ENCODE measurements at regions not wholly inside any gene's neighbourhood (a gene's known extent, or its start where the extent isn't known, plus 50 kb on each side); places are given as distances from the start of the nearest gene placed in this dataset.
A peak's percentile ranks its signal among the peaks of the same experiment; 100 is the strongest.
"Not testable (repeated sequence)": the region's sequence is repeated elsewhere in the genome, so short reads cannot be mapped to it uniquely, and the experiment has no call there.

GRCh38 chr5:68680366-68680765 is 413.4 kb upstream of the SLC30A5 start:
- DNase-seq, result no peak

- DNase-seq, result no peak
Measured at GRCh38 chr5:68681929-68682328, 411.9 kb upstream of the SLC30A5 start.

- DNase-seq, result no peak
Measured at GRCh38 chr5:68682400-68683160, 411.2 kb upstream of the SLC30A5 start.

GRCh38 chr5:68683632-68684036 is 410.2 kb upstream of the SLC30A5 start:
- no peak for DNase-seq

- DNase-seq, result no peak
Measured at GRCh38 chr5:68685863-68686262, 408.0 kb upstream of the SLC30A5 start.

- no peak for DNase-seq
Measured at GRCh38 chr5:68688547-68688946, 405.3 kb upstream of the SLC30A5 start.

- no peak for DNase-seq
Measured at GRCh38 chr5:68689010-68689409, 404.8 kb upstream of the SLC30A5 start.

GRCh38 chr5:68691874-68692273 is 401.9 kb upstream of the SLC30A5 start:
- not testable (repeated sequence) for DNase-seq

- DNase-seq, result no peak
Measured at GRCh38 chr5:68698025-68698940, 395.5 kb upstream of the SLC30A5 start.

GRCh38 chr5:68699966-68700365 is 393.8 kb upstream of the SLC30A5 start:
- DNase-seq, result no peak

GRCh38 chr5:68707575-68707974 is 386.2 kb upstream of the SLC30A5 start:
- no peak for DNase-seq

GRCh38 chr5:68708156-68708841 is 385.5 kb upstream of the SLC30A5 start:
- no peak for DNase-seq

GRCh38 chr5:68708842-68709170 is 385.0 kb upstream of the SLC30A5 start:
- DNase-seq, result no peak

- no peak for DNase-seq
Measured at GRCh38 chr5:68709239-68709638, 384.6 kb upstream of the SLC30A5 start.

- DNase-seq, result no peak
Measured at GRCh38 chr5:68710514-68710913, 383.3 kb upstream of the SLC30A5 start.

- DNase-seq, result peak; percentile 58
Measured at GRCh38 chr5:68711293-68712200, 382.3 kb upstream of the SLC30A5 start.

- no peak for DNase-seq
Measured at GRCh38 chr5:68714810-68715209, 379.0 kb upstream of the SLC30A5 start.

- DNase-seq, result no peak
Measured at GRCh38 chr5:68720884-68721610, 372.8 kb upstream of the SLC30A5 start.

- DNase-seq, result no peak
Measured at GRCh38 chr5:68722357-68722756, 371.5 kb upstream of the SLC30A5 start.

GRCh38 chr5:68725905-68726683 is 367.7 kb upstream of the SLC30A5 start:
- no peak for DNase-seq

GRCh38 chr5:68727931-68728330 is 365.9 kb upstream of the SLC30A5 start:
- DNase-seq, result no peak

Data from CD4-positive, alpha-beta T cell treated with Interleukin-17A for 1 hour (primary cell).